Mesenchymal stem cell (in vitro differentiated cells and primary cell): ENCODE measurements at regions not wholly inside any gene's neighbourhood (a gene's known extent, or its start where the extent isn't known, plus 50 kb on each side); places are given as distances from the start of the nearest gene placed in this dataset.

Source experiments
- DNase-seq: peaks from one replicate; pipeline ENCODE4 v3.0.0-alpha.2; 2013
- H2AFZ ChIP-seq: one replicate; pipeline ENCODE4 v1.6.1; 2013; ENCODE audit warnings: low read depth, mild to moderate bottlenecking, control low read depth, inconsistent platforms, low read length, moderate library complexity
- H2AK5ac ChIP-seq: 2 replicates; pipeline ENCODE4 v1.6.1; 2013; ENCODE audit warnings: low read length, moderate library complexity, mild to moderate bottlenecking, inconsistent platforms; ENCODE audit not compliant: severe bottlenecking
- H2BK120ac ChIP-seq: one replicate; pipeline ENCODE4 v1.6.1; 2013; ENCODE audit warnings: low read depth, mild to moderate bottlenecking, inconsistent platforms, low read length, moderate library complexity
- H2BK12ac ChIP-seq, 2 experiments: one replicate each; pipeline ENCODE4 v1.6.1; 2013; ENCODE audit warnings: inconsistent platforms in 2 of 2, low read length in 2 of 2, mild to moderate bottlenecking in 2 of 2, moderate library complexity in 2 of 2, control low read depth in 1 of 2
- H2BK15ac ChIP-seq: one replicate; pipeline ENCODE4 v1.6.1; 2013; ENCODE audit warnings: mild to moderate bottlenecking, low read depth, inconsistent platforms; ENCODE audit not compliant: poor library complexity, severe bottlenecking
- H2BK5ac ChIP-seq: 2 replicates; pipeline ENCODE4 v1.6.1; 2013; ENCODE audit warnings: low read depth, mild to moderate bottlenecking, low read length, control low read depth, inconsistent platforms; ENCODE audit not compliant: poor library complexity, severe bottlenecking
- H3K14ac ChIP-seq, 2 experiments: one replicate each; pipeline ENCODE4 v1.6.1; 2013; ENCODE audit warnings: inconsistent platforms in 2 of 2, low read length in 2 of 2, control low read depth in 1 of 2, mild to moderate bottlenecking in 1 of 2, moderate library complexity in 1 of 2
- H3K18ac ChIP-seq, 2 experiments: one replicate each; pipeline ENCODE4 v1.6.1; 2013; ENCODE audit warnings: inconsistent platforms in 2 of 2, low read length in 2 of 2, control low read depth in 1 of 2, low read depth in 1 of 2, mild to moderate bottlenecking in 1 of 2
- H3K23ac ChIP-seq, 2 experiments: one replicate each; pipeline ENCODE4 v1.6.1; 2013; ENCODE audit warnings: inconsistent platforms in 2 of 2, low read length in 2 of 2, mild to moderate bottlenecking in 2 of 2, moderate library complexity in 2 of 2, control low read depth in 1 of 2
- H3K27ac ChIP-seq: 2 replicates; pipeline ENCODE4 v1.5.1; 2013; ENCODE audit warnings: mild to moderate bottlenecking, moderate library complexity, low read length, control low read depth, inconsistent platforms; ENCODE audit not compliant: poor library complexity, severe bottlenecking
- H3K27me3 ChIP-seq, 2 experiments: 2 replicates each; pipeline versions ENCODE4 v1.6.1 to v1.7.0; 2013; ENCODE audit warnings: low read length in 2 of 2, mild to moderate bottlenecking in 2 of 2, moderate library complexity in 2 of 2, control low read depth in 1 of 2, inconsistent platforms in 1 of 2; ENCODE audit not compliant: control insufficient read depth in 1 of 2, insufficient read depth in 1 of 2
- H3K36me3 ChIP-seq, 2 experiments: 2 replicates each; pipeline versions ENCODE4 v1.6.1 to v1.7.0; 2013; ENCODE audit warnings: low read length in 2 of 2, control low read depth in 1 of 2, inconsistent platforms in 1 of 2, low read depth in 1 of 2, mild to moderate bottlenecking in 1 of 2; ENCODE audit not compliant: insufficient read depth in 2 of 2, control insufficient read depth in 1 of 2
- H3K4ac ChIP-seq, 2 experiments: one replicate each; pipeline ENCODE4 v1.6.1; 2013; ENCODE audit warnings: inconsistent platforms in 2 of 2, low read length in 2 of 2, mild to moderate bottlenecking in 2 of 2, moderate library complexity in 2 of 2, control low read depth in 1 of 2, low read depth in 1 of 2
- H3K4me1 ChIP-seq: 2 replicates; pipeline ENCODE4 v1.6.1; 2013; ENCODE audit warnings: low read depth, low read length, control low read depth; ENCODE audit not compliant: control insufficient read depth, insufficient read depth
- H3K4me2 ChIP-seq: 2 replicates; pipeline ENCODE4 v1.6.1; 2013; ENCODE audit warnings: low read length, mild to moderate bottlenecking, inconsistent platforms; ENCODE audit not compliant: poor library complexity, severe bottlenecking
- H3K4me3 ChIP-seq, 2 experiments: 2 replicates each; pipeline versions ENCODE4 v1.5.1 to v1.7.0; 2013; ENCODE audit warnings: low read length in 2 of 2, mild to moderate bottlenecking in 2 of 2, control low read depth in 1 of 2, low read depth in 1 of 2; ENCODE audit not compliant: insufficient read depth in 1 of 2
- H3K79me1 ChIP-seq: replicated peaks from 2 replicates; pipeline ENCODE4 v1.6.1; 2013; ENCODE audit warnings: mild to moderate bottlenecking, control low read depth, low read length, inconsistent platforms; ENCODE audit not compliant: poor library complexity, severe bottlenecking
- H3K9ac ChIP-seq: 2 replicates; pipeline ENCODE4 v1.7.0; 2013; ENCODE audit warnings: mild to moderate bottlenecking, low read length, moderate library complexity
- H3K9me3 ChIP-seq: 2 replicates; pipeline ENCODE4 v1.7.0; 2013; ENCODE audit warnings: mild to moderate bottlenecking, low read length; ENCODE audit not compliant: control insufficient read depth
- H4K8ac ChIP-seq: one replicate; pipeline ENCODE4 v1.6.1; 2013; ENCODE audit warnings: inconsistent platforms, mild to moderate bottlenecking, low read length, moderate library complexity
- H4K91ac ChIP-seq: one replicate; pipeline ENCODE4 v1.6.1; 2013; ENCODE audit warnings: mild to moderate bottlenecking, low read length, inconsistent platforms
- WGBS: methylation state at CpG from one replicate; pipeline ENCODE4 v1.1.7; 2013; ENCODE audit warnings: mixed read lengths; 5-methylcytosine and 5-hydroxymethylcytosine counted together

DNA sequence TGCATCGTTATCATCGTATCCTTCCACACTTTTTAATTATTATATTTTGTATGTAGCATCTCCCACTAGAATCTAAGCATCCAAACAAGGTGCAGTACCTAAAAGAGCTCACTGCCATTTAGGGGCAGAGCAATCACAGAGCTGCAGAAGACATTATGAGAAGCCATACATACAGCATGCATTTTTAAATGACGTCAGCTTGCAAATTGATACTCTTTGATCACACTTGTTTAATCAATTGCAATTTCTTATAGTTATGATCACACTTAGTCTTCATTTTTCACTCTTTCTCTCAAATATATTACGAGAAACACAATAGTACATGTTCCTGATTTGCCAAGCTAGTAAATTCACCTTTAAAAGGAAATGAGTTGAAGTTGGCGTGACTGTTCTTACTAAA, 753.3 kb upstream of the LRRN3 start:
- H3K14ac ChIP-seq: no peak overlapping the region
- no peak overlapping the region for H4K8ac ChIP-seq
- no peak overlapping the region for H3K18ac ChIP-seq
- no peaks in the 10 kb centered on the region for H3K79me1 ChIP-seq
- no peaks in the 10 kb centered on the region for H3K27me3 ChIP-seq
- H3K4me2 ChIP-seq: no peak overlapping the region
- no peak overlapping the region for H3K4ac ChIP-seq
- WGBS: 96% methylated on average over 5 of the region's 5 CpGs
- H3K23ac ChIP-seq: no peak overlapping the region
- no peak overlapping the region for H4K91ac ChIP-seq
- no peak overlapping the region for H2BK5ac ChIP-seq
- H3K4me1 ChIP-seq: no peaks in the 10 kb centered on the region
- H3K4me3 ChIP-seq: no peak overlapping the region
- H2AK5ac ChIP-seq: no peak overlapping the region
- H2BK12ac ChIP-seq: no peak overlapping the region
- H3K27ac ChIP-seq: no peak overlapping the region
- no peak overlapping the region for H2AFZ ChIP-seq
- H3K9ac ChIP-seq: no peak overlapping the region
- H2BK15ac ChIP-seq: no peak overlapping the region
- no peak for DNase-seq
- H3K36me3 ChIP-seq: no peaks in the 10 kb centered on the region
- H2BK120ac ChIP-seq: no peak overlapping the region
- no peaks in the 10 kb centered on the region for H3K9me3 ChIP-seq

DNA sequence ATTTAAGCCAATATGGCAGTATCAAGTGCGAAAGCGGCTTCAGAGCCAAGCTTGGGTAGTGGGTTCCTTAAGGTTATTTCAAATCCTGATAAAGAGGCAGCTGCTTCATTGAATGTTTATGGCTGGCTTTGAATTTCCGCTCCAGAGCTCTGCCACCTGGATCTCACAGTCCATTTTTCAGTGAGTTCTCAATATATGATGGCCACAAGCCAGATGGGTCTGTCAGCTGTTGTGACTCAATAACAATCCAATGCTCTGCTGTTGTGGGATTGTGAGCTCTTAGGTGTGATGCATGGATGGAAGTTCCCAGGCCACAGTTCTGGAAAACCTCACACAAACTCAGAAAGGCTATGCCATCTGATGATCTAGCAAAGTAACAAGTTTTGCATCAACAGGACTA, 743.8 kb upstream of the LRRN3 start:
- Histone ChIP-seq H3K36me3 (no peaks in the 10 kb centered on the region), H3K27ac (no peak overlapping the region), H3K4me2 (no peak overlapping the region), H2BK5ac (no peak overlapping the region), H2BK120ac (no peak overlapping the region), H3K23ac (no peak overlapping the region), H2BK15ac (no peak overlapping the region), H3K9ac (no peak overlapping the region), H4K8ac (no peak overlapping the region), H3K14ac (no peak overlapping the region), H3K4me1 (no peaks in the 10 kb centered on the region), H3K4ac (no peak overlapping the region), H3K27me3 (no peaks in the 10 kb centered on the region), H4K91ac (no peak overlapping the region), H2AFZ (no peak overlapping the region), H3K79me1 (no peaks in the 10 kb centered on the region), H2AK5ac (no peak overlapping the region), H3K9me3 (peaks cover 3% of the 10 kb centered on the region), H3K4me3 (no peak overlapping the region), H2BK12ac (no peak overlapping the region), H3K18ac (no peak overlapping the region)
- WGBS: 100% methylated on average over 3 of the region's 3 CpGs
- peak; percentile 49 for DNase-seq

DNA sequence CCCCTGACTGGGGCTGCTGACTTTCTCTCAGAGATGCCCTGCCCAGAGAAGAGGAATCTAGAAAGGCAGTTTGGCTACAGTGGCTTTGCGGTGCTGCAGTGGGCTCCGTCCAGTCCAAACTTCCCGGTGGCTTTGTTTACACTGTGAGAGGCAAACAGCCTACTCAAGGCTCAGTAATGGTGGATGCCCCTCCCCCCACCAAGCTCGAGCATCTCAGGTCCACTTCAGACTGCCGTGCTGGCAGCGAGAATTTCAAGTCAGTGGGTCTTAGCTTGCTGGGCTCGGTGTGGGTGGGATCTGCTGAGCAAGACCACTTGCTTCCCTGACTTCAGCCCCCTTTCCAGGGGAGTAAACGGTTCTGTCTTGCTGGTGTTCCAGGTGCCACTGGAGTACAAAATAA, 734.5 kb upstream of the LRRN3 start:
- no peak overlapping the region for H2AFZ ChIP-seq
- H3K4me2 ChIP-seq: no peak overlapping the region
- H3K27me3 ChIP-seq: no peaks in the 10 kb centered on the region
- no peak overlapping the region for H3K27ac ChIP-seq
- no peak for DNase-seq
- no peak overlapping the region for H3K18ac ChIP-seq
- no peak overlapping the region for H3K9ac ChIP-seq
- H2AK5ac ChIP-seq: no peak overlapping the region
- no peak overlapping the region for H4K91ac ChIP-seq
- H2BK120ac ChIP-seq: no peak overlapping the region
- H3K23ac ChIP-seq: no peak overlapping the region
- H3K9me3 ChIP-seq: no peaks in the 10 kb centered on the region
- H3K4me3 ChIP-seq: no peak overlapping the region
- WGBS: 68% methylated on average over 8 of the region's 8 CpGs
- H4K8ac ChIP-seq: no peak overlapping the region
- no peaks in the 10 kb centered on the region for H3K36me3 ChIP-seq
- H3K4me1 ChIP-seq: no peaks in the 10 kb centered on the region
- no peaks in the 10 kb centered on the region for H3K79me1 ChIP-seq
- no peak overlapping the region for H2BK12ac ChIP-seq
- no peak overlapping the region for H2BK15ac ChIP-seq
- no peak overlapping the region for H2BK5ac ChIP-seq
- no peak overlapping the region for H3K4ac ChIP-seq
- no peak overlapping the region for H3K14ac ChIP-seq

DNA sequence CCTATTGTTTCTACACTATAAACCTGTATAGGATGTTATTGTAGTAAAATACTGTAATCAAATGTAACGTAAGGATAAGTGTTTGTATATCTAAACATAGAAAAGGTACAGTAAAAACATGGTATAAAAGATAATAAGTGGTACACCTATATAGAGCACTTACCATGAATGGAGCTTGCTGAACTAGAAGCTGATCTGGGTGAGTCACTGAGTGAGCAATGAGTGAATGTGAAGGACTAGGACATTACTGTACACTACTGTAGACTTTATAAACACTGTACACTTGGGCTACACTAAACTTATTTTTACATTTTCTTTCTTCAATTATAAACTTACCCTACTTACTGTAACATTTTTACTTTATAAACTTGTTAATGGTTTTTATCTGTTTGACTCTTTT, 732.9 kb upstream of the LRRN3 start:
- no peak overlapping the region for H3K4me2 ChIP-seq
- H2AFZ ChIP-seq: no peak overlapping the region
- no peaks in the 10 kb centered on the region for H3K79me1 ChIP-seq
- no peak overlapping the region for H3K27ac ChIP-seq
- H3K9me3 ChIP-seq: no peaks in the 10 kb centered on the region
- no peak overlapping the region for H2AK5ac ChIP-seq
- no peak overlapping the region for H3K23ac ChIP-seq
- H3K27me3 ChIP-seq: no peaks in the 10 kb centered on the region
- H3K4me3 ChIP-seq: no peak overlapping the region
- no peak overlapping the region for H2BK12ac ChIP-seq
- no peak overlapping the region for H2BK15ac ChIP-seq
- DNase-seq: peak; percentile 46
- H4K91ac ChIP-seq: no peak overlapping the region
- no peak overlapping the region for H3K4ac ChIP-seq
- no peak overlapping the region for H2BK5ac ChIP-seq
- H4K8ac ChIP-seq: no peak overlapping the region
- no peak overlapping the region for H3K14ac ChIP-seq
- H3K9ac ChIP-seq: no peak overlapping the region
- H2BK120ac ChIP-seq: no peak overlapping the region
- no peaks in the 10 kb centered on the region for H3K36me3 ChIP-seq
- no peaks in the 10 kb centered on the region for H3K4me1 ChIP-seq
- no CpG with 5 or more reads among the region's 1 CpG for WGBS
- no peak overlapping the region for H3K18ac ChIP-seq
